ENCODE measurements at regions not wholly inside any gene's neighbourhood (a gene's known extent, or its start where the extent isn't known, plus 50 kb on each side); places are given as distances from the start of the nearest gene placed in this dataset.

GRCh38 chr5:164672931-164673694 is 1167.7 kb downstream of the MAT2B start:
- Histone ChIP-seq H3K79me2 (ENCODE audit: insufficient read depth, low read length) (no peaks in the 10 kb centered on the region), H3K36me3 (replicated peaks in 1 of 2; ENCODE audit: control insufficient read depth in 1 of 2, insufficient read depth in 2 of 2, low read length in 2 of 2) (no peaks in the 10 kb centered on the region), H3K4me2 (ENCODE audit: low read depth, low read length) (no peak overlapping the region), H4K20me1 (ENCODE audit: insufficient read depth, low read length) (no peaks in the 10 kb centered on the region), H3K9me3 (ENCODE audit: low read length) (peaks cover 26% of the 10 kb centered on the region), H3K27ac (ENCODE audit: extremely low read length, insufficient read depth, low read length) (no peak overlapping the region), H3K4me3 (replicated peaks in 1 of 3; ENCODE audit: insufficient read depth in 1 of 3, low read depth in 2 of 3, low read length in 3 of 3) (no peak overlapping the region), H3K9ac (ENCODE audit: insufficient read depth, low read depth, low read length) (no peak overlapping the region), H2AFZ (ENCODE audit: low read length) (no peak overlapping the region), H3K4me1 (ENCODE audit: insufficient read depth, low read length) (no peaks in the 10 kb centered on the region), H3K27me3 (ENCODE audit: control insufficient read depth in 1 of 2, insufficient read depth in 2 of 2, low read length in 2 of 2) (no peaks in the 10 kb centered on the region)
- intact Hi-C loops (cut with micrococcal nuclease; ENCODE audit: unreplicated experiment) (loop anchor here (2.0 to 5.0 kb wide), 2 partner anchors 660 to 1111 kb away; no protein-coding TSS in a partner anchor), in situ Hi-C loops (cut with HindIII; ENCODE audit: extremely low pct_ligation_motif_present, low pct_unique_long_range_greater_than_20kb) (no loop called here)
- TF ChIP-seq IRX3 (CRISPR knock-in tag; IDR thresholded peaks at IDR 0.05; ENCODE audit: borderline replicate concordance, low read depth) (no peak), TBX3 (IDR thresholded peaks at IDR 0.05; ENCODE audit: borderline replicate concordance) (no peak), AKNA (CRISPR knock-in tag; IDR thresholded peaks at IDR 0.05; ENCODE audit: borderline replicate concordance) (no peak), SYNCRIP (IDR thresholded peaks at IDR 0.05; ENCODE audit: insufficient read depth, low read depth, low read length) (no peak), JDP2 (CRISPR knock-in tag; IDR thresholded peaks at IDR 0.05; ENCODE audit: borderline replicate concordance) (no peak), IRF2 (CRISPR knock-in tag; IDR thresholded peaks at IDR 0.05) (no peak), ZNF251 (CRISPR knock-in tag; IDR thresholded peaks at IDR 0.05) (no peak), FOXK1 (CRISPR knock-in tag; IDR thresholded peaks at IDR 0.05; ENCODE audit: borderline replicate concordance, low read depth) (no peak), ZNF136 (CRISPR knock-in tag; IDR thresholded peaks at IDR 0.05; ENCODE audit: low read depth) (no peak)
- TF ChIP-seq, protein P1, sequence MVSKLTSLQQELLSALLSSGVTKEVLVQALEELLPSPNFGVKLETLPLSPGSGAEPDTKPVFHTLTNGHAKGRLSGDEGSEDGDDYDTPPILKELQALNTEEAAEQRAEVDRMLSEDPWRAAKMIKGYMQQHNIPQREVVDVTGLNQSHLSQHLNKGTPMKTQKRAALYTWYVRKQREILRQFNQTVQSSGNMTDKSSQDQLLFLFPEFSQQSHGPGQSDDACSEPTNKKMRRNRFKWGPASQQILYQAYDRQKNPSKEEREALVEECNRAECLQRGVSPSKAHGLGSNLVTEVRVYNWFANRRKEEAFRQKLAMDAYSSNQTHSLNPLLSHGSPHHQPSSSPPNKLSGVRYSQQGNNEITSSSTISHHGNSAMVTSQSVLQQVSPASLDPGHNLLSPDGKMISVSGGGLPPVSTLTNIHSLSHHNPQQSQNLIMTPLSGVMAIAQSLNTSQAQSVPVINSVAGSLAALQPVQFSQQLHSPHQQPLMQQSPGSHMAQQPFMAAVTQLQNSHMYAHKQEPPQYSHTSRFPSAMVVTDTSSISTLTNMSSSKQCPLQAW (CRISPR knock-in tag; IDR thresholded peaks at IDR 0.05): no peak
- TF ChIP-seq, protein P2, sequence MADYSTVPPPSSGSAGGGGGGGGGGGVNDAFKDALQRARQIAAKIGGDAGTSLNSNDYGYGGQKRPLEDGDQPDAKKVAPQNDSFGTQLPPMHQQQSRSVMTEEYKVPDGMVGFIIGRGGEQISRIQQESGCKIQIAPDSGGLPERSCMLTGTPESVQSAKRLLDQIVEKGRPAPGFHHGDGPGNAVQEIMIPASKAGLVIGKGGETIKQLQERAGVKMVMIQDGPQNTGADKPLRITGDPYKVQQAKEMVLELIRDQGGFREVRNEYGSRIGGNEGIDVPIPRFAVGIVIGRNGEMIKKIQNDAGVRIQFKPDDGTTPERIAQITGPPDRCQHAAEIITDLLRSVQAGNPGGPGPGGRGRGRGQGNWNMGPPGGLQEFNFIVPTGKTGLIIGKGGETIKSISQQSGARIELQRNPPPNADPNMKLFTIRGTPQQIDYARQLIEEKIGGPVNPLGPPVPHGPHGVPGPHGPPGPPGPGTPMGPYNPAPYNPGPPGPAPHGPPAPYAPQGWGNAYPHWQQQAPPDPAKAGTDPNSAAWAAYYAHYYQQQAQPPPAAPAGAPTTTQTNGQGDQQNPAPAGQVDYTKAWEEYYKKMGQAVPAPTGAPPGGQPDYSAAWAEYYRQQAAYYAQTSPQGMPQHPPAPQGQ (CRISPR knock-in tag; IDR thresholded peaks at IDR 0.05; ENCODE audit: borderline replicate concordance): no peak
- BruUV-seq (replicated peaks): no TSS peak
- no peak for FAIRE-seq
- DNase-seq (ENCODE audit: low spot score): no peak
- no peak for ATAC-seq
- ChIA-PET CTCF (ENCODE audit: low intra/inter-chr PET ratio, low total read pairs) (no interaction called here), POLR2A (no interaction called here)
- WGBS (ENCODE audit: low lambda C conversion rate): 2% methylated on average over 3 of the region's 3 CpGs
